ENCODE measurements at regions not wholly inside any gene's neighbourhood (a gene's known extent, or its start where the extent isn't known, plus 50 kb on each side); places are given as distances from the start of the nearest gene placed in this dataset.

GRCh38 chr20:56845546-56846086, 216.5 kb downstream of the TFAP2C start:
- no peak for TF ChIP-seq YY1 (IDR thresholded peaks at IDR 0.05; ENCODE audit: low read depth)
- no peak for TF ChIP-seq EP300 (IDR thresholded peaks at IDR 0.05; ENCODE audit: borderline replicate concordance)
- no peak for TF ChIP-seq RAD21 (IDR thresholded peaks at IDR 0.05; ENCODE audit: low read depth)
- no peak for TF ChIP-seq TCF12 (IDR thresholded peaks at IDR 0.05; ENCODE audit: low read depth)
- TF ChIP-seq FOXM1 (IDR thresholded peaks at IDR 0.05; ENCODE audit: borderline replicate concordance, low read depth), result no peak
- TF ChIP-seq ZBTB7A (IDR thresholded peaks at IDR 0.05; ENCODE audit: low read depth), result no peak
- TF ChIP-seq TAF1 (IDR thresholded peaks at IDR 0.05; ENCODE audit: low read depth), result no peak
- TF ChIP-seq TEAD4 (IDR thresholded peaks at IDR 0.05), result no peak
- TF ChIP-seq CEBPB (IDR thresholded peaks at IDR 0.05), result no peak
- TF ChIP-seq NFIC (IDR thresholded peaks at IDR 0.05), result no peak
- TF ChIP-seq MAX (IDR thresholded peaks at IDR 0.05), result no peak
- TF ChIP-seq REST (IDR thresholded peaks at IDR 0.05; ENCODE audit: low read depth), result no peak

- TF ChIP-seq EGR1 (IDR thresholded peaks at IDR 0.05) (no peak), USF1 (IDR thresholded peaks at IDR 0.05) (no peak), TCF12 (IDR thresholded peaks at IDR 0.05; ENCODE audit: low read depth) (no peak), NFIC (IDR thresholded peaks at IDR 0.05) (no peak), RAD21 (IDR thresholded peaks at IDR 0.05; ENCODE audit: low read depth) (no peak), ZBTB7A (IDR thresholded peaks at IDR 0.05; ENCODE audit: low read depth) (no peak), CREB1 (IDR thresholded peaks at IDR 0.05; ENCODE audit: low read depth) (no peak), TEAD4 (IDR thresholded peaks at IDR 0.05) (no peak), FOXM1 (IDR thresholded peaks at IDR 0.05; ENCODE audit: borderline replicate concordance, low read depth) (no peak), REST (IDR thresholded peaks at IDR 0.05; ENCODE audit: low read depth) (no peak), YY1 (IDR thresholded peaks at IDR 0.05; ENCODE audit: low read depth) (no peak), EP300 (IDR thresholded peaks at IDR 0.05; ENCODE audit: borderline replicate concordance) (no peak)
These were observed 219.5 kb downstream of the TFAP2C start for GRCh38 chr20:56848561-56848960.

GRCh38 chr20:56851552-56851951, 222.4 kb downstream of the TFAP2C start:
- TF ChIP-seq FOXM1 (IDR thresholded peaks at IDR 0.05; ENCODE audit: borderline replicate concordance, low read depth) (no peak), MAX (IDR thresholded peaks at IDR 0.05) (no peak), RAD21 (IDR thresholded peaks at IDR 0.05; ENCODE audit: low read depth) (no peak)

- no peak for TF ChIP-seq REST (IDR thresholded peaks at IDR 0.05; ENCODE audit: low read depth)
- no peak for TF ChIP-seq CREB1 (IDR thresholded peaks at IDR 0.05; ENCODE audit: low read depth)
- no peak for TF ChIP-seq ZBTB7A (IDR thresholded peaks at IDR 0.05; ENCODE audit: low read depth)
- TF ChIP-seq TAF1 (IDR thresholded peaks at IDR 0.05; ENCODE audit: low read depth), result no peak
- TF ChIP-seq USF1 (IDR thresholded peaks at IDR 0.05), result no peak
- no peak for TF ChIP-seq EP300 (IDR thresholded peaks at IDR 0.05; ENCODE audit: borderline replicate concordance)
- TF ChIP-seq MAX (IDR thresholded peaks at IDR 0.05), result no peak
- no peak for TF ChIP-seq FOXM1 (IDR thresholded peaks at IDR 0.05; ENCODE audit: borderline replicate concordance, low read depth)
- no peak for TF ChIP-seq EGR1 (IDR thresholded peaks at IDR 0.05)
- TF ChIP-seq TEAD4 (IDR thresholded peaks at IDR 0.05), result no peak
- TF ChIP-seq NFIC (IDR thresholded peaks at IDR 0.05), result no peak
- TF ChIP-seq RAD21 (IDR thresholded peaks at IDR 0.05; ENCODE audit: low read depth), result no peak
- no peak for TF ChIP-seq TCF12 (IDR thresholded peaks at IDR 0.05; ENCODE audit: low read depth)
- no peak for TF ChIP-seq YY1 (IDR thresholded peaks at IDR 0.05; ENCODE audit: low read depth)
- no peak for TF ChIP-seq CEBPB (IDR thresholded peaks at IDR 0.05)
These were observed 226.6 kb downstream of the TFAP2C start for GRCh38 chr20:56855708-56856107.

Data from Ishikawa (cell line).